ENCODE measurements at regions not wholly inside any gene's neighbourhood (a gene's known extent, or its start where the extent isn't known, plus 50 kb on each side); places are given as distances from the start of the nearest gene placed in this dataset.

DNA sequence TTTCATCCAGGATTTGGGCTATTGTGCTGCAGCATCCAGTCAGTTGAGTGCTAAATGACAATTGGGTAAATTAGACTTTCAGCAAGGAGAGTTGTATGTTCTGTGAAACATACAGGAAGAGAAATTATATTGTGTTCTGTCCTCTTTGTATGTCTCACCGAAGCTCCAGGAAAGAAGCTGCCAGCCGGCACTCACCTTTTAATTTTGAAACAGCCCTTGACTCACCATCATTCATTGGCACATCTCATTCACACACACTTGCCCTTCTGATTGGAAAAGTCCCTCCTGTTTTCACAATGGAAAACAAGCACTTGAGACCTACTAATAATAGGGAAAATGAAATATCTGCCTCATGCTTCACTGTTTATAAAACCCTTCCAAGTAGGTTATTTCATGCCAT, 495.6 kb downstream of the RPS24 start:
- no peak for DNase-seq

GRCh38 chr10:78531088-78531487, 497.4 kb downstream of the RPS24 start:
- DNase-seq, result no peak

GRCh38 chr10:78532480-78533042, 498.9 kb downstream of the RPS24 start:
- DNase-seq, result no peak

DNA sequence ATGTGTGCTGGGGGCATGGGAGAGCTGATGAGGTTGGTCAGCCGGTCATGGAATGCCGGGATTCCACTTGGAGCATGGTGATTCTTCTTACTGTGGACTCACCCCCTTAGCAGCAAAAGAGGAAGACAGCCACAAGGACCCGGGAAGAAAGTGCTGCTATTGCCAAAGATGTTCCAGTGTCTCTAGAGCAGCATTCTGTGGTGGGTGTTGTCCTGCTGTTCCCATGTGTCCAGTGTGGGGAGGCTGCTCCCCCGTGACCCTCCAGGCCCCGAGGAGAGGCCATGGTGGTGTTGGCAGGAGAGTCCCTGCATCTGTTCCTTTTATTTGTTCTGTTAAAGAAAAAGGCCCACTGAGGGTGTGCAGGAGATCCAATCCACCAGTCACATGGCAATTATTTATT, 499.4 kb downstream of the RPS24 start:
- DNase-seq, result no peak

- no peak for DNase-seq
Observed at GRCh38 chr10:78533776-78534175, 500.1 kb downstream of the RPS24 start.

GRCh38 chr10:78535716-78536218, 502.1 kb downstream of the RPS24 start:
- DNase-seq, result no peak

DNA sequence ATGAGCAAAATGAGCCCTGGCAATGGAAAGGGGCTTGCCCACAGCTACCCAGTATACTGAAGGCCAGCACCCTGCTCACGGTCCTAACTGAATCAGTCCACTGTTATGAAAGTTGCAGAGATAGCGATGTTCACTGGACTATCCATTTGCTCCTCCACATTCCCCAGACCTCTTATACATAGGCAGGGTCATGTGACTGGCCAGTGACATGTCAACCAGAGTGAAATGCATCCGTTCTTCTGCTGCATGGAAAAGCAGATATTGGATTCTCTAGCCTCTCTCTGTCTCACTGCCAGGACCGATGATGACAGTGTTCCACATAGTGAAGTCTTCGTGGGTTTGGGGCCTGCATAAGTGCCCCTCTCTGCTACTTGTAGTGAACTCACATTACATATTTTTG, 503.4 kb downstream of the RPS24 start:
- no peak for DNase-seq

DNA sequence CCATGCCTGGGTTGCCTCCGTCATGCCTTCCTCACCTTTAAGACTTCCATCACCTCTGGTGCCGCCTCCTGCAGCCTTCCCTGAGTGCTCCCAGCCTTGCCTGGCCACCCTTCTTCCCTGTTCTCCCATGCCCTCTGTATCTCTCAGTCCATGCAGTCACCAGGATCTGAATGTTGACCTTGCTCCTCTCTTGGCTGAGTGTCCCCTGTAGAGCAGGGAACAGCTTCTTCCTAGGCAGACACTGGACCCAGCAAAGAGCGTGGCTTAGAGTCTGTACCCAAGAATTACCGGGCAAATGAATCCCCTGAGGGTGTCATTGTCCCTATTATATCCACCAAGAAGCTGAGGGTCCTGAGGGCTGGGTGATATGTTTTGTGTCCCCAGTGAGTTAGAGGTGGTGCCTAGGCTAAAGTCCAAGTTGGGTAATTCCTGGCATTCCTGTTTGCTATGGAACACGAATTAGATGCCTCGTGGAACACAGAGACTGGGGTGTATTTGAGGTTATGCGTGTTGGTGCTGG, 505.6 kb downstream of the RPS24 start:
- DNase-seq, result no peak

DNA sequence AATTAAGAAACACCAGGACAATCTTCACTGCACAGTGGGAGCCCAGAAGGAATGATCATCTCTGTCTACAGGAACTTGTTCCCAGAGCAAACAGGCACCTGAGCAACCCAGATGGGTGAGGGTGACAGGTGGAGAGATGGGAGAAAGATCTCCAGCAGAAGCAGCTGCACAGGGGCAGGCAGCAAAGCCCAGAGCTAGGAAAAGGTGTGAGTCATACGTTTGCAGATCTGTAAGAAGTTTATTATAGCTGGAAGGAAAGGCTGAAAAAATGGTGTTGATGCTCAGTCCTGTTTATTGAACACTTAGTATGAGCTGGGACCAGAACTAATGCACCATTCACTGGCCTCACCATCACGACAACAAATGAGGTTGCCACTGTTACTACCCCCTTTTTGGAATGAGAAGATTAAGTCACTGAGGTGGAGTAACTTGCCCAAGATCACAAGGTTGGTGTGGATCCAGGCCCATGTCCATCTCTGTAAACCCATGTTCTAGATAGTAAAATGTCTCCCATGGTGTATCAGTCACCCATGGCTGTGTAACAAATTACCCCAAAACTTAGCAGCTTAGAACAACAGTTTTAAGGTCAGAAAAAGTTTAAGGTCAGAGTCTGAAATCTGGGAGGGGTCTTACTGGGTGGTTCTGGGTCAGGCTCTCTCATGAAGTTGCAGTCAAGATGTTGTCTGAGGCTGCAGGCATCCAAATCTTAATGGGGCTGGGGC, 506.9 kb downstream of the RPS24 start:
- no peak for DNase-seq

DNA sequence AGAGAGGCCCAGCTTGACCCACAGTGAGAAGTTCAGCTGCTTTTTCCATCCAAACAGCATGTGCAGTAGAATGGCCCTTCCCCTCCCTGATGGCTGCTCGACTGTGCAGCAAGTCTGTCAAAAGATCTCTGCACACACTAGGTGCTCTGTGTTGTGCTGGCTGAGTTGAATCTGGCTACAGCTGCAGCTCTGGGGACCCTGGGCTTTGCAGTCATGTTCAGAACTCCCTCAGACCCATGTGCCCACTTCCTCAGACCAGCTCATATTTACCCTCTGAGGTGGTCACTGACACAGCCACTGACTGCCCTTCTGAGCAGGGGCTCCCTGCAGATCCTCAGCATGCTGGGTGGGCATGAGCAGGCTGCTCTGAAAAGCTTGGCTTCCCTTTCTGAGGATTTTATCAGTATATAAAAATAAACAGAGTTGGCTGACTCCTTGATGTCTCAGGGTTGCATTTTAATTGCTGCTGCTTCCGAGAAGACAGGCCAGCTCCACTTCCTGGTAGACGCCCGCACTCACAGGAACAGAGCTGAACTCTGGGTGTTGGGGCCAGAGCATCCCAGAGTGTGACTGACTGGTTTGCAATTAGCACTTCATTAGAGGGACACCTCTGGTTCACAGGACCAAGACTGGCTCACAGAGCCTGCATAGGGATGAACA, 507.9 kb downstream of the RPS24 start:
- no peak for DNase-seq

- no peak for DNase-seq
Observed at GRCh38 chr10:78542141-78542489, 508.5 kb downstream of the RPS24 start.

DNA sequence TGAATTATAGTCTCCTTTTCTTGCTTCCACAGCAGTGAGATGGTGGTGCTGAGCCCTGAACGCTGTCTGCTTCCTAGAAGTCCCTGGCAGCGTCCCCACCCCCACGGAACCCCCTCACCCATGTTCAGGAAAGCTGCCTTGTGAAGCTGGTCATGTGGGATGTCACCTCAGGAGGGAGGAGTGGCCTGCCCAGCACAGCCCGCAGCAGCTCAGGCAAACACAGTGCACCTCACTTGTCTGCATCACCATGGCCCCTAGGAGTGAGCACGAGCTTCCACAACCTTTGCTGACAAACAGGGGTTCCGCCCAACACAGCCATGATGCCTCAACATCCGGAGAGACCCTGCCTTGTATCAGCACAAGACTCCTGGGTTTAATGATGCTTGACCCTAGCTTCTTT, 508.9 kb downstream of the RPS24 start:
- no peak for DNase-seq

GRCh38 chr10:78543031-78543748, 509.5 kb downstream of the RPS24 start:
- no peak for DNase-seq

DNA sequence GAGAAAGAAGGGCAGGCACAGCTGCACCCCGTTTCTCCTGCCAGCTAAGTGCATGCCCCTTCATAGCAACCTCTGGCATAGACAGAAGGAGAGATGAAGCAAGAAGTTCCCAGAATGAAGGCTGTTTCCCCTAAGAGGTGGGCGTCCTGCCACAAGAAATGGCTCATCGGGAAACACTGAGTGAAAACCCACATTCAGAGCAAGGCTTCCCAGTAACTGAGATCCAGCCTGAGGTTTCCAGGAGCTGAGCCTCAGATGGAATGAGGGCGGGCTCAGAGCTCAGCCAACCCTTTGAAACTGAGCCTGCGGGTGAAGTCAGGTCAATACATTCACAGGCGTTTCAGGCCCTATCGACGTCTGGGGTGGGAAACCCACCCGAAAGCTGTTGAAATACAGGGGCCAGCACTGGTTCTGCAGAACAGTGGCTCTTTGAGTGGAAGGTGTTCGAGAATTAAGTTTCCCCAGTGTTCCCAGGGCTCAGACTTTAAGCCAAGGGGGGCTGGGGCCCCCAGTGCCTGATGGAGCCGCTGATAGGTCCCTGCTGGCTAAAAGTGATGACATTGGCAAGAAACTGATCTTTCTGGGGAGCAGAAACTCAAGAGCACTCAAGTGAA, 510.2 kb downstream of the RPS24 start:
- no peak for DNase-seq

DNA sequence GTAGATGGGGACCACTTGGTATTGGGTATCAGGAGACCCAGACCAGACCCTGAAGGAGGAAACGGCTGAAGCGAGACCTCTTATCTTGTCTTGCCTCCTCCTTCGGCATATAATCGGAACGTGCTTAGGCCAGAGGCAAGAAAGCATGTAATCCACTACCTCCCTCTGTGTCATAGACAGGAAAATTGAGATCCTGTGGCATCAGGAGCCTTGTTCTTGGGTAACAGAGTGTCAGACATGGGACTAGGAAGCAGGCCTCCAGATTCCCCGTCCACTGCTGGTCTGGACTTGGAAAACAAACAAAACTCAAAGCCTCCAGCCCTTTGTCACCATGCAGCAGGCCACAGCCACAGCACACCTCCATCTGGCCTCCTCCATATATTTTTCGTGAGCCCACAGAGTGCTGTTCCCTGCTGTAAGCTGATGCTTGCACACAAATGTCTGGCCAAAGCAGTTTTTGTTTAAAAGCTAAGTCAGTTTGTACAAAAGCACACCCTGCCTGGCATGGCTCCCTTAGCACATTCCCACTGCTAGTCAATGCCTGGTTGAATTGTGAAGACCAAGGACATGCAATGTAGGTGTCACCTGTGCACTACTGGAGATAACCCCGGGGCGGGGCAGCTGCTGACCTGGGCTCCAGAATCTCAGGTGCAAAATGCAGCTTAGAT, 510.9 kb downstream of the RPS24 start:
- DNase-seq, result no peak

DNA sequence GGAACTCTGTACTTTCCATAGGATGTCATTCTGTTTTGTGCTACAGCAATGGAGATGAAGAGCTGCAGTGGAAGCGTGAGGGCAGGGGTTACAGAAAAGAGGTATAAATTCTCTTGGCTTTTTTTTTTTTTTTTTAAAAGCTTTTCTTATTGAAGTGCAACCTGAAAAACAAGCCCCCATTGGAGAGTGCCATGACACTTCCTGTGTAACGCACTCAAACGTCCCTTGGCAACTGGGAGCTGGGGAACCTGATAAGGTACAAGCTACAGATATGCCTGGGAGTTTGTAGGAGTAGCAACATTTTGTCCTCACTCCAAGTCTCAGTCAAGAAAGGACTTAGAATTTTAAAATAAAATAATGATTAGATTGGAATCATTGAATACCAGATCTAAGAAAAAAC, 512.1 kb downstream of the RPS24 start:
- no peak for DNase-seq

DNA sequence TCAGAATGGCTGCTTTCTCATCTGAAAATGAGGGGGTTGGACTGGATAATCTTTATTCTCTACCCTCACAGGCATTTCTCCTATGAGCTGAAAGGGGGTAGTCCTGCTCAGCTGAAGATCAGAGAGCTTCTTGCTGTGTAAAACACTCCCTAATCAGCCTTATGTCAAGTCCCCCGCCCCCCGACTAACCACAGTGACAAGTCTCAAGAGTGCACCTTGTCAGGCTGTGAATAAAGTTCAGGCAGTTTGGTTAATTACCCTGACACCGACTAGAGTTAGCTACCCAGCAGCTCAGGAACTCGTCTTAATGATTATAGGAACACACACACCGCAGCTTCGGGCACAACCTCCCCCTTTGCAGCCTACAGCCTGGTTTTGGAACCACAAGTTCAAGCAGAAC, 513.7 kb downstream of the RPS24 start:
- DNase-seq, result no peak

GRCh38 chr10:78547905-78548304, 514.2 kb downstream of the RPS24 start:
- no peak for DNase-seq

DNA sequence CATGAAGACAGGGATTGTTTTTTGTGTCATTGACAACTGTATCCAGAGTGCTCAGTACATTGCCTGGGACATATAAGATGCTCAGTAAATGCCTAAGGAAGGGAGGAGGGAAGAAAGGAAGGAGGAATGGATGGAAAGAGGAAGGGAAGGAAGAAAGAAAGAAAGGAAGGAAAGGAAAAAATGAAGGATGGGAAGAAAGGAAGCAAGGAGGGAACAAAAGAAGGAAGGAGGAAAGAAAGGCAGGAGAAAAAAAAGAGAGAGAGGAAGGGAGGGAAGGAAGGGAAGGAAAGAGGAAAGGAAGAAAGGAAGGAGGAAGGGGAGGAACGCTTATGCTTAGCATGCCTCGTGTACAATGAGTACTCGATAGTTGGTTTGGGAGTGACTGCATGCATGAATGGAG, 514.7 kb downstream of the RPS24 start:
- no peak for DNase-seq

- DNase-seq, result no peak
Observed at GRCh38 chr10:78549140-78549935, 515.7 kb downstream of the RPS24 start.

- DNase-seq, result no peak
Observed at GRCh38 chr10:78550090-78550489, 516.4 kb downstream of the RPS24 start.

DNA sequence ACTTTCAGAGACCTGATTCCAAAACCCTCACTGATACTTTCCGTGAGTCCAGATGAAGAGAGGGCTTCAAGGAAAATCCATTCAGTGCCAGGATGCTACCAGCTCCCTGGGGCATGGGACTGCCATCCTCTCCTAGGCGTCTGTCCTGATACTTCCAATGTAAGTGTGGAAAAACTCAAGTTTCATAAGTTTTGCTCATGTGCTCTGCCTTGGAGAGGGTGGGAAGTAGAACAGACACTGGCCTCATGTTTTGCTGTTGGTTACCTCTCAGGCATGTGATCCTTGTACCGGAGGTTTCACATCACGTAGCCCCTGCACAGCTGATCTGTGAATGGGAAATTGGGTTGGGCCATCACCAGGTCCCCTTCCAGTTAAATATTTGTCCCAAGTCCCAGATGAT, 517.1 kb downstream of the RPS24 start:
- DNase-seq, result no peak
